Uterus (tissue), 3 donors: ENCODE measurements at regions not wholly inside any gene's neighbourhood (a gene's known extent, or its start where the extent isn't known, plus 50 kb on each side); places are given as distances from the start of the nearest gene placed in this dataset.

Experiments used
- DNase-seq, 2 donors: peaks; one replicate each; pipeline ENCODE4 v3.0.0-alpha.2; 2019 to 2020
- H3K27ac ChIP-seq, 2 donors: fragments of 200-600 bp; sonication (generic); 1 replicate in 1 of 2; 2 replicates in 1 of 2; pipeline ENCODE4 v1.5.1; 2016 to 2018
- H3K27me3 ChIP-seq, 2 donors: fragments of 200-600 bp; sonication (generic); one replicate each; pipeline ENCODE4 v1.5.1; 2018 to 2019; ENCODE audit warnings: control low read depth in 1 of 2
- H3K36me3 ChIP-seq, 2 donors: fragments of 200-600 bp; sonication (generic); one replicate each; pipeline ENCODE4 v1.5.1; 2019; ENCODE audit warnings: control low read depth in 1 of 2
- H3K4me1 ChIP-seq, 2 donors: fragments of 200-600 bp; sonication (generic); one replicate each; pipeline ENCODE4 v1.5.1; 2018 to 2019; ENCODE audit warnings: control low read depth in 1 of 2
- H3K4me3 ChIP-seq, 2 donors: fragments of 200-600 bp; sonication (generic); 1 replicate in 1 of 2; 2 replicates in 1 of 2; pipeline ENCODE4 v1.5.1; 2018 to 2019; ENCODE audit warnings: mild to moderate bottlenecking in 1 of 2
- H3K9me3 ChIP-seq, 2 donors: fragments of 200-600 bp; sonication (generic); one replicate each; pipeline ENCODE4 v1.5.1; 2019; ENCODE audit warnings: control low read depth in 1 of 2
- POLR2A ChIP-seq, 2 donors: fragments of 450-650 bp; IDR thresholded peaks; one replicate each; pipeline ENCODE4 v1.6.1; 2016; ENCODE audit warnings: antibody characterized with exemption in 2 of 2, mild to moderate bottlenecking in 1 of 2, moderate library complexity in 1 of 2
- intact Hi-C: fragments of 100-400 bp; cut with DNase I; formaldehyde crosslinking; loops from one replicate; pipeline ENCODE4 v1.15.1; 2023; ENCODE audit warnings: low total_unique reads
- TF ChIP-seq, protein P1 (sequence below), 4 experiments: fragments of 200-600 bp in 2 of 4; fragments of 450-650 bp in 2 of 4; sonication (generic) in 2 of 4; IDR thresholded peaks; one replicate each; pipeline ENCODE4 v1.5.1; 2016 to 2019; ENCODE audit warnings: antibody characterized with exemption in 4 of 4, mild to moderate bottlenecking in 2 of 4, moderate library complexity in 1 of 4
- donor health status: DM: yes; HTN: yes; CAD: no.

- Histone ChIP-seq H3K4me3 (no peak overlapping the region), H3K27me3 (no peaks in the 10 kb centered on the region), H3K9me3 (peaks cover 0 to 1% of the 10 kb centered on the region in 2 donors), H3K27ac (no peak overlapping the region), H3K36me3 (no peaks in the 10 kb centered on the region), H3K4me1 (no peaks in the 10 kb centered on the region)
- DNase-seq = no peak
- intact Hi-C loops = no loop called here
- no peak for TF ChIP-seq POLR2A (IDR thresholded peaks at IDR 0.05)
- TF ChIP-seq, protein P1, sequence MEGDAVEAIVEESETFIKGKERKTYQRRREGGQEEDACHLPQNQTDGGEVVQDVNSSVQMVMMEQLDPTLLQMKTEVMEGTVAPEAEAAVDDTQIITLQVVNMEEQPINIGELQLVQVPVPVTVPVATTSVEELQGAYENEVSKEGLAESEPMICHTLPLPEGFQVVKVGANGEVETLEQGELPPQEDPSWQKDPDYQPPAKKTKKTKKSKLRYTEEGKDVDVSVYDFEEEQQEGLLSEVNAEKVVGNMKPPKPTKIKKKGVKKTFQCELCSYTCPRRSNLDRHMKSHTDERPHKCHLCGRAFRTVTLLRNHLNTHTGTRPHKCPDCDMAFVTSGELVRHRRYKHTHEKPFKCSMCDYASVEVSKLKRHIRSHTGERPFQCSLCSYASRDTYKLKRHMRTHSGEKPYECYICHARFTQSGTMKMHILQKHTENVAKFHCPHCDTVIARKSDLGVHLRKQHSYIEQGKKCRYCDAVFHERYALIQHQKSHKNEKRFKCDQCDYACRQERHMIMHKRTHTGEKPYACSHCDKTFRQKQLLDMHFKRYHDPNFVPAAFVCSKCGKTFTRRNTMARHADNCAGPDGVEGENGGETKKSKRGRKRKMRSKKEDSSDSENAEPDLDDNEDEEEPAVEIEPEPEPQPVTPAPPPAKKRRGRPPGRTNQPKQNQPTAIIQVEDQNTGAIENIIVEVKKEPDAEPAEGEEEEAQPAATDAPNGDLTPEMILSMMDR (IDR thresholded peaks at IDR 0.05) = no peak
These were observed 291.0 kb downstream of the PLOD2 start for GRCh38 chr3:145869958-145870357.

DNA sequence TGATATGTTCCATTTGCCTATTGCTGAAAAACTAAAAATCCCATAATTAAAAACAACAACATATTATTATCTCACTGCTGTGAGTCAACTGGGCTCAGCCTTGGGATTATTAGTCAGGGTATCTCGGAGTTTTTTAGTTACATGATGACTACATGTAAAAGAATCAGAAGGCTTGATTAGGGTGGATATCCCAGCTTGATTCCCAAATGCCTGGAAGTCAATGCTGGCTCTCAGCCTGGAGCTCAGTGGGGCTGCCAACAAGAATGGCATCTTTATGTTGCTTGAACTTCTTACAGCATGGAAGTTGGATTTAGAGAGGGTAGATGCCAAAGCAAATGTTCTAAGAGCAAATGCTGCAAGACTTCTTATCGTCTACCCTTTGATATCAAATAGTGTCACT lies 278.5 kb downstream of the PLOD2 start:
- no peaks in the 10 kb centered on the region for H3K36me3 ChIP-seq
- H3K27me3 ChIP-seq = no peaks in the 10 kb centered on the region
- H3K4me3 ChIP-seq = no peak overlapping the region
- DNase-seq = no peak
- no peaks in the 10 kb centered on the region for H3K9me3 ChIP-seq
- TF ChIP-seq, protein P1 (IDR thresholded peaks at IDR 0.05) = no peak
- no peak for TF ChIP-seq POLR2A (IDR thresholded peaks at IDR 0.05)
- intact Hi-C loops = no loop called here
- no peaks in the 10 kb centered on the region for H3K4me1 ChIP-seq
- H3K27ac ChIP-seq = no peak overlapping the region

DNA sequence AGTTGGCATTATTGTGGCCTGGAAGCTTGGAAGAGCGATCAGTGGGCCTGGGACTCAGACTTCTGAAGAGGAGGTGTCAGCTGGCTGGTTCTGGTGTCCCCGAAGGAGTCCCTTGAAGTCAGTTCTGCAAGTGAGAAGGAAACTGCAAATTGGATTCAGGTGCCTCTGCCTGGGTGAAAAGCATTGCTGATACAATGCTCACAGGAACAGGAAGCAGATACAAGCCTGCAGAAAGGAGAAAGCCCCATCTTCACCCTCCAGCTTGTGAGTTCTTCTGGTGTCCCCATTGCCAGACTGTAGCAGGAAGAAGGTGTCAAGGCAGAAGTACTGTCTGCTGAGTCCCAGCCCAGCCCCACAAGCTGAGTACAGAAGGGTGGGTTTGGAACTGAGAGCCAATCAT lies 271.3 kb downstream of the PLOD2 start:
- Histone ChIP-seq H3K36me3 (no peaks in the 10 kb centered on the region), H3K27me3 (no peaks in the 10 kb centered on the region), H3K9me3 (no peaks in the 10 kb centered on the region), H3K4me1 (no peaks in the 10 kb centered on the region), H3K4me3 (no peak overlapping the region), H3K27ac (no peak overlapping the region)
- intact Hi-C loops = no loop called here
- TF ChIP-seq, protein P1 (IDR thresholded peaks at IDR 0.05) = no peak
- DNase-seq = no peak

GRCh38 chr3:145892869-145893268 lies 268.1 kb downstream of the PLOD2 start:
- no peaks in the 10 kb centered on the region for H3K9me3 ChIP-seq
- no peaks in the 10 kb centered on the region for H3K36me3 ChIP-seq
- intact Hi-C loops = no loop called here
- DNase-seq = no peak
- H3K27ac ChIP-seq = no peak overlapping the region
- H3K4me1 ChIP-seq = no peaks in the 10 kb centered on the region
- no peak for TF ChIP-seq POLR2A (IDR thresholded peaks at IDR 0.05)
- TF ChIP-seq, protein P1 (IDR thresholded peaks at IDR 0.05) = no peak
- H3K27me3 ChIP-seq = no peaks in the 10 kb centered on the region
- H3K4me3 ChIP-seq = no peak overlapping the region

GRCh38 chr3:145893331-145893730 lies 267.7 kb downstream of the PLOD2 start:
- DNase-seq = no peak
- intact Hi-C loops = no loop called here
- Histone ChIP-seq H3K4me1 (no peaks in the 10 kb centered on the region), H3K9me3 (no peaks in the 10 kb centered on the region), H3K27ac (no peak overlapping the region), H3K4me3 (no peak overlapping the region), H3K36me3 (no peaks in the 10 kb centered on the region), H3K27me3 (no peaks in the 10 kb centered on the region)
- TF ChIP-seq, protein P1 (IDR thresholded peaks at IDR 0.05) = no peak
- TF ChIP-seq POLR2A (IDR thresholded peaks at IDR 0.05) = no peak
